HUDEP-2 (cell line): ENCODE measurements at regions not wholly inside any gene's neighbourhood (a gene's known extent, or its start where the extent isn't known, plus 50 kb on each side); places are given as distances from the start of the nearest gene placed in this dataset.
"Not testable (repeated sequence)": the region's sequence is repeated elsewhere in the genome, so short reads cannot be mapped to it uniquely, and the experiment has no call there.

ENCODE experiments used
- DNase-seq, 76 experiments: peaks; one replicate each; lab custom pipeline; 2025; ENCODE audit not compliant: unreplicated experiment in 76 of 76; lab: John Stamatoyannopoulos, UW

DNA sequence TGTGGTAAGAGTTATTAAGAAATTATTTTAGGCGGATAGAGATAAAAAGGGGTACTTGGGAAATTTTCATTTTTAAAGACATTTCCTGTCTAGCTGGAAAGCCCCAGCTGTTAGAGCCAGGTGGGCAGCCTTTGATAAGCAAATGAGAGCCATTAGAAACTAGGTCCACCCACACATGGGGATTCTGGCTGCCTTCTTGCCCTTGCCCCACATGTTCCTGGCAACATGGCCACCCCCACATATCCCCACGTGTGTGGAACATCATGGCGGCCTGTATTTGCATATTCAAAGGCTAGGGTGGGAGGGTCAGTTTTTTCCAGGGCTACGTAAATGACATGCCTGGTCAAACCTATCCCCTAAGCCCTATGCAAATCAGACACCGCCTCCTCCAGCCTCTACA, 1382.1 kb downstream of the AACS start:
- DNase-seq, result no peak

- DNase-seq, result no peak
Measured at GRCh38 chr12:126451809-126452208, 1386.6 kb downstream of the AACS start.

- not testable (repeated sequence) for DNase-seq
Measured at GRCh38 chr12:126452686-126453085, 1387.5 kb downstream of the AACS start.

DNA sequence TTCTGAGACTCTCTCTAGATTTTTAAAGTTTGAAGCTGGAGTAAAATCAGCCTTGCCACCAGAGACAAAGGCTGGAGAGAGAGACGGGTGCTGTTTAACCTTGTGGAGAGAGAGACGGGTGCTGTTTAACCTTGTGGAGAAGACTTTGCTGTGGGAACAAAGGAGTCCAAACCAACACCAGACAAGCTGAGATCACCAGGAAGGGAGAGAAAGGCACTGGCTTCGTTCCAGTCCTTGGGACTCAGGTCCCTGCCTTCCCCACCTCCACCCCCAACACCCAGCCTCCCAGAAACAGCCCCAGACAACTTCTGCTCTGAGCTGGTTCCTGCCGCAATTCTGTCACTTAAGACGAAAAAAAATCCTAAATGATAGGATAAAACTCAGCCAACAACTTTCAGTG, 1389.3 kb downstream of the AACS start:
- DNase-seq, result no peak

DNA sequence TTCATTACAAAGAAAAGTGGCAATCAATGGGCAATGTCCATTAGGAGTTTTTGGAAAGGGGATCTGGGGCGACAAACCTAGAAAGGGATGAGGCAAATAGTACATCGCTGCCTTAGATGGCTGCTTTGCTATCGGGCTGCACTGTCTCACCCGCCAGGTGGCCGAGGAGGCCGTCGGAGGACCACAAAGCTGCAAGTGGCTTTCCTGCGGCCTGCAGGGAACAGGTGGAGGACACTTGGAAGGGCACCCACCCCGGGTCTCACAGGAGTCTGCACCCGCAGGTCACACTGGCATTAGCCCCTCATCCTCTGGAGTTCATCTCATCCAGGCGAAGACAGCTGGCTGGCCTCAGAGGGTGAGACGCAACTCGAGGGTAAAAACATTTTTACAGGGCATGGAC, 1392.5 kb downstream of the AACS start:
- DNase-seq, result no peak

DNA sequence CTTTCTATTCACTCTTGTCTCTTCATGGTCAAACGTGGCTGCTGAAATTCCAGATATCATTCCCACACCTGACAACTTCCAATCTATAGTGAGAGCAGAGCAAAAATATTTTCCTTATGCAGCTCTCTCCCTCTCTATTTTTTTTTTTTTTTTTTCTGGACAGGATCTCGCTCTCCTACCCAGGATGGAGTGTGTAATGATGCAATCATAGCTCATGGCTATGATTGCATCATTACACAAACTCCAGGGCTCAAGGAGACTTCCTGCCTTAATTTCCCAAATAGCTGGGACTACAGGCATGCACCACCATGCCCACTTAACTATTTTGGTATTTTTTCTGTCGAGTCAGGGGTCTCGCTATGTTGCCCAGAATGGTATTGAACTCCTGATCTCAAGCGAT, 1398.9 kb downstream of the AACS start:
- DNase-seq, result no peak

GRCh38 chr12:126469211-126469610, 1404.0 kb downstream of the AACS start:
- no peak for DNase-seq

DNA sequence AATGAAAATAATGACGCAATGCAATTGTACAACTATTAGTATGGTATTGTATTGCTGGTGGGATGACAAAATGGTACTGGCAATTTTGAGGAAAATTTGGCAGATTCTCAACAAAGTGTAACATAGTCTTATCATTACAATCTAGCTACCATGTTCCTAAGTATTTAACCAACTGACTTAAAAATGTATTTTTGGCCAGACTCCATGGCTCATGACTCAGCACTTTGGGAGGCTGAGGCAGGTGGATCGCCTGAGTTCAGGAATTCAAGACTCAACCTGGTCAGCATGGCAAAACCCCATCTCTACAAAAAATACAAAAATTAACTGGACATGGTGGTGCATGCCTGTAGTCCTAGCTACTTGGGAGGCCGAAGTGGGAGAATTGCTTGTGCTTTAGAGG, 1409.5 kb downstream of the AACS start:
- DNase-seq, result no peak

DNA sequence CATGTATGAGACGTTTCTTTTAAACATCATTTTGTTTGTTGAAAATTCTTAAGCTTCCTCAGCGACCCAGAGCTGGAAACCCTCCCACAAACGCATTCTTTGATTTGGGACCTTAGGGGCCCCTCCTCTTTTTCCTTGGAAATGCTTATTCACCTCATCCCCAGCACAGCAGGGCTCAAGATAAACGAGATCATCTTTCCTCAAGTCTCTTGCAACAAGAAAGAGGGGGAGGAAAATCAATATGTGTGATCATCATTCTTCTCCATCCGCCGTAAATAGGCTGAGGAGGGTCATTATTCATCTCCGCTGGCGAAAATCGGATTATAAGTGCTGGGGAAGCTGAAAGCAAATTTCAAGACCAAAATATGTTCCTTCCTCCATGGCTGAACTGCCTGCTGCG, 1415.2 kb downstream of the AACS start:
- DNase-seq, result no peak

GRCh38 chr12:126481688-126482087, 1416.5 kb downstream of the AACS start:
- DNase-seq, result no peak

DNA sequence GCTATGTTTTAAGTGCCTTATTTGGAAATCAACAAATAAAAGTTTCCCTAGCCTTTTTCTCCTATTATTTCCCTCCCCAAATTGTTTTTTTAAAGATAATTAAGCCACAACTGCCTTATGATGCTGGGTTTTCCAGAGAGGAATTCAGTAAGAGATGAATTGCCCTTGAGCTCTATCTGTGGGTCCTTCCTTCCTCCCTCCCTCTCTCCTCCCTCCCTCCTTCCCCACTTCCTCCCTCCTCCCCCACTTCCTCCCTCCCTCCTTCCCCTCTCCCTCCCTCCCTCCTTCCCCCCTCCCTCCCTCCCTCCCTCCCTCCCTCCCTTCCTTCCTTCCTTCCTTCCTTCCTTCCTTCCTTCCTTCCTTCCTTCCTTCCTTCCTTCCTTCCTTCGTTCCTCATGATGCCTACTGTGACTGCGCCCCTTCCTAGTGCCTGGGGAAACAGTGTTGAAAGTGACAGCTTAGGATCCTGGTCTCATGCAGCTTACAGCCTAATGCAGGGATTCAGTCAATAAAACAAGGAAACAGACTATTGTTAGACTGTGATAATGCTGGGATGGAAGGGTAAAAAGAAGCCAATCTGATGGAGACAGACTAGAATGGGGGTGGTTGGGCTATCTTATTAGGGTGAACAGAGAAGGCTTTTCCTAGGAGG, 1417.1 kb downstream of the AACS start:
- DNase-seq, result no peak

DNA sequence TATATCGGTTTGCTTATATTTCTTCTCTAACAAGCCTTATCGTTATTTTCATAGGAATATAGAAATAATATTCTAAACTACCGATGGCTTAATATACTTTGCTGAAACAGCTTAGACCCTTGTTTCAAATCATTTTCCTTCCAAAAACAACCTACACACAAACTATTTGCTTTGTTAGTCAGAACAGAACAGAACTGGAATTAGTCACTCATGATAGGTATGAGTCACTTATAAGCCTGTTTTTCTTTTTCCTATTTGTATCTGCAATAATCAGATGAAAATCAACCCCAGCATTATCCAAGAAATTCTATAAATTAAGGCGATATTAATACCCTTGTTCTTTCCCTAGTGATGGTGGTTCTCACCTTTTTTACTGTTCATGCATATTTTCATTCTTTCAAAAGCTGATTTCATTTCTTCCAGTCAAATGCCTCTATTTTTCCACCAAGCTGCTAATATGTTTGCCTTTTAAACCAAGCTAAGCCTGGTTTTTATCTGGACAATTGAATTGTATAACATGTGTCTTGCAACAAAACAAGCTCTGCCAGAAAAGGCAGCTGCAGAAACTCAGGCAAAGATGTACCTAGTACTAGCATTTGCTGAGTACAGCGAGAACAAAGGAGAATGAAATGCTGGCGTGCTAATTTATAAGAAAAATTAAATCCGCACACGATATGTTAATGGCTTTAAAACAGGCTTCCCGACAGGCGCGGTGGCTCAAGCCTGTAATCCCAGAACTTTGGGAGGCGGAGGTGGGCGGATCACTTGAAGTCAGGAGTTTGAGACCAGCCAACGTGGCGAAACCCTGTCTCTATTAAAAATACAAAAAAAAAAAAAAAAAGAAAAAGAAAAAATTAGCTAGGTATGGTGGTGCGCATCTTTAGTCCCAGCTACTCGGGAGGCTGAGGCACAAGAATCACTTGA, 1418.2 kb downstream of the AACS start:
- DNase-seq, result no peak

DNA sequence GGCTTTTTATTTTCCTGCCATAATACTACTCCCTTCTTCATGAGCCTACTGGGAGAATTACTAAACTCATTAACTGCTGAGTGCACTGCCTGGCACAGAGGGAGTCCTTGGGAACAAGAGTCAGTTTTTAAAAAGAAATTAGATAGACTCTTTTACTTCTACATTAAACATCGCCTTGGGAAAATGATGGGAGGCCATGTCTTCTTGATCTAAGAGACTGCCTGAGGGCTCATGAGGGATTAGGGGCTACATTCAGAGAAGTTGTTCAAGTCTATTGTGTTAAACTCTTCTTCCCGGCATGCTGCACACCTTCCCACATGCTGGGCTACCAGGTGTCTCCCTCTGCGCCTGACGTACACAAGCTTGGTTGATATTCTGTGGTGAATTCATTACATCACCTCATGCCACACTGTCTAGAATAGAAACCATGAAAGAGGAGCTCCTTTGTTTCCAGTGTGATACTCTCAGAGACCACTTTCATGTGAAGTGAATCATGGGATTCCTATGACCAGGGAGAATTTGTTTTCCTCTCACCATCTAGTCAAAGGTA, 1422.3 kb downstream of the AACS start:
- DNase-seq, result no peak

GRCh38 chr12:126488806-126489205, 1423.6 kb downstream of the AACS start:
- DNase-seq, result no peak

DNA sequence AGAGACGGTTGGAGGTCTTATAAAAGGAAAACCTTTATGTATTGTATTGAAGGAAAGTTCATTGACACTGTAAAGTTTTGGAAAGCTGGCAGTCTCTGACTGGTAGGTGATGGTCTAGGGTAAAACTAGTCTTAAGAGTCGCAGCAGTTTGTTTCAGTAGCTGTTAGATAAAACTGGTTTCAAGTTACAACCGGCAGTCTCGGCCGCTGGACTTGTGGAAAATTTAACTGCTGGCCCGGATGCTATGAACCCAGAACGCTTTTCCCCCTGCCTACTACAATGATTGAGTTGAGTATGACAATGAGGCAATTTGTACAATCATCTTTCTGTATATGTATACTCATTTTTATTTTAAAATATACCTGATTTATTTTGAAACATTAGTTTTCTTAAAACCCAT, 1426.9 kb downstream of the AACS start:
- no peak for DNase-seq

DNA sequence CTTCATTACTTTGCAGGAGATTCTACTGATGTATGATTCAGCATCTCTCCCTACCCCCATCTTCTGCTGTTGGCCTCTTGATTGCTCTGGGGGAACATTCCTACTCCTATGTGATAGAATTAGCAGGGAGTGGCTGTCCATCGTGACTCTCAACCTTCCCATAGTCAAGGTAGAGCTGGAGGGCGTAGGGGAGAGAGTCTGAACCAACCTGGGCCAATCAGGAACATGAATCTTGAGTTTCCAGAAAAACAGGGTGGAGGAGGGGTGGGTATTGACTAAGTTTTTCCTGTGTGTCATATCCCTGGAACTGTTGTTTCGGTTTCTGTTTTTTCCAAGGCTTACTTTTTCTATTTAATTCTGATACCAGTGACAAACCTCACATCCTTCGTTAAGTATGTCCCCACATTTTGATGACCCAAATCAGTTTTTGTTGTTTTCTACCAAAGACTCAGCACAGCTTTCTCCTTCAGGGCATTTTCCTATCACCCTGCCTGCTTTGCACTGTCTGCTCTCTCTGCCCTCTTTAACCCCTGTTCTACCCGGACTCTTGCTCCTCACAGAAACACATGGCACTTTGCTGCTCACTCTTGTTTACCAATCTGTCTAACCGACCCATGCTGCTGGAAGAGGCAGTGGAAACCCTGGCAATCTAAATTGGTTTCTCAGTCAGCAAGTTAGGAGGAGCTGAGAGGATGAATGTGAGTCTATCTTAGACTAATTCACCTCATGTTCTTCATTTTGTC, 1428.3 kb downstream of the AACS start:
- DNase-seq, result no peak

- no peak for DNase-seq
Measured at GRCh38 chr12:126496201-126496600, 1431.0 kb downstream of the AACS start.

GRCh38 chr12:126506426-126507182, 1441.4 kb downstream of the AACS start:
- no peak for DNase-seq

DNA sequence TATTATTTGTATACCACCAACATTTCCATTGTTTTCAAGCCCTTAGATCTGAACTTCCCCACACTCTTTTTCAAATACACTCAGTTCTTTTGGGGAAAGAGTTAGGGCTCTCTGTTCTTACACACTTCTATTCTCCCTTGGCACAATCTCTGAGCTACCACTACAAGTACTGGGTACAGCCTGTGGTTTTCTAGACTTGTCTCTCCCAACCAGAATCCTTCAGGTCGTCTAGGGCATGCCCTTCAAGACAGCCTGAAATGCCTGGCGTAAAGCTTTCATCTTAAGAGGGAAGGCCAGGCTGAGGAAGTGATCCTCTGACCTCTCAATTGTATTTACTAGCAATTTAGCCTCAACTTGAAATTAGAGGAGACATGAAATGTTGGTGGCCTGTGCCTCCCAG, 1442.0 kb downstream of the AACS start:
- DNase-seq, result no peak

DNA sequence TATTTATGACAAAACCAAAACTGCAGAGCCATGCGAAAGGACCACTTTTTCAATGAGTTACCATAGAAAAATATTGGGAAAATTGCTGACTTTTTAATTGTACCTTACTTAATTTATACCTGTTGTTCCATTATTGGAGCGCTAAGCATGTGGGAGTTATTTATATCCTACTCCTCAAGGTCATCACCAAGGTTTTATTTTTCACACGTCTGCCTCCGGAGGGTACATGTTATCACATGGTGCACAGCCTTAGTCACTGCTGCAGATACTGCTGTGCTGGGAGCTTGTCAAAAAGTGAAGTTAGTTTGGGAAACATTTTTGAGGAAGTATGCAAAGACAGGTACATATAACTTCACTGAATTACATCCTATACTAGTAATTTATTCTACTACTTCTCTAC, 1444.3 kb downstream of the AACS start:
- DNase-seq, result no peak
